ENCODE measurements at regions not wholly inside any gene's neighbourhood (a gene's known extent, or its start where the extent isn't known, plus 50 kb on each side); places are given as distances from the start of the nearest gene placed in this dataset.

GRCh38 chr1:39141925-39142324, 62.6 kb upstream of the MACF1 start:
- DNase-seq: peak; percentile 30

- DNase-seq: peak; percentile 95
These were observed 62.0 kb upstream of the MACF1 start for GRCh38 chr1:39142401-39143060.

GRCh38 chr1:39144924-39145323, 59.6 kb upstream of the MACF1 start:
- no peak for DNase-seq

- no peak for DNase-seq
These were observed 59.0 kb upstream of the MACF1 start for GRCh38 chr1:39145331-39145965.

- no peak for DNase-seq
These were observed 57.8 kb upstream of the MACF1 start for GRCh38 chr1:39146681-39147080.

GRCh38 chr1:39147099-39148025, 57.1 kb upstream of the MACF1 start:
- DNase-seq: no peak

GRCh38 chr1:39148942-39149341, 55.6 kb upstream of the MACF1 start:
- DNase-seq: no peak

- DNase-seq: peak; percentile 14
These were observed 55.0 kb upstream of the MACF1 start for GRCh38 chr1:39149509-39149908.

- no peak for DNase-seq
These were observed 53.7 kb upstream of the MACF1 start for GRCh38 chr1:39150779-39151178.

- no peak for DNase-seq
These were observed 53.2 kb upstream of the MACF1 start for GRCh38 chr1:39151267-39151666.

GRCh38 chr1:39152923-39153322, 51.6 kb upstream of the MACF1 start:
- DNase-seq: no peak

- DNase-seq: no peak
These were observed 50.8 kb upstream of the MACF1 start for GRCh38 chr1:39153684-39154083.

GRCh38 chr1:39154553-39155421, 49.7 kb upstream of the MACF1 start:
- DNase-seq: peak; percentile 63
